ENCODE measurements at regions not wholly inside any gene's neighbourhood (a gene's known extent, or its start where the extent isn't known, plus 50 kb on each side); places are given as distances from the start of the nearest gene placed in this dataset.
"Not testable (repeated sequence)": the region's sequence is repeated elsewhere in the genome, so short reads cannot be mapped to it uniquely, and the experiment has no call there.

DNA sequence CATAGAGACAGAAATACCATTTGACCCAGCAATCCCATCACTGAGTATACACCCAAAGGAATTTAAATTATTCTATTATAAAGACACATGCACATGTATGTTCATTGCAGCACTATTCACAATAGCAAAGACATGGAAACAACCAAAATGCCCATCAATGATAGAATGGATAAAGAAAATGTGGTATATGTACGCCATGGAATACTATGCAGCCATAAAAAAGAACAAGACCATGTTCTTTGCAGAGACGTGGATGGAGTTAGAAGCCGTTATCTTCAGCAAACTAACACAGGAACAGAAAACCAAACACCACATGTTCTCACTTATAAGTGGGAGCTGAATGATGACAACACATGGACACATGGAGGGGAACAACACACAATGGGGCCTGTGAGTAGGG is 444.0 kb downstream of the CD83 start:
- DNase-seq (ENCODE audit: low spot score), result not testable (repeated sequence)

- no peak for DNase-seq (ENCODE audit: low spot score)
These were observed 450.3 kb downstream of the CD83 start for GRCh38 chr6:14567842-14568241.

- no peak for DNase-seq (ENCODE audit: low spot score)
These were observed 451.8 kb downstream of the CD83 start for GRCh38 chr6:14569394-14569793.

DNA sequence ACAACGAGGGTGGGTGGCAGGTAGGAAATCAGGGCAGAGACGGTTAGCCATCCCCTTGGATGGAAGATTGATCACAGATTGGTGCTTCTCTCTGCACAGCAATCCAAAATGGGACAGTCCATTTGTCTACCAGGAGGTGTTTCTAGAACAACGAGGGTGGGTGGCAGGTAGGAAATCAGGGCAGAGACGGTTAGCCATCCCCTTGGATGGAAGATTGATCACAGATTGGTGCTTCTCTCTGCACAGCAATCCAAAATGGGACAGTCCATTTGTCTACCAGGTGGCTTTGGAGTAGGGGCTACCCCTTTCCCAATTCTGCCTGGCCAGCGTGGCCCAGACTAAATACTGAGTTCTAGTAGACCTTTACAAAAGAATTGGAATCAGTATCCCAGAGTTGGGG is 452.3 kb downstream of the CD83 start:
- not testable (repeated sequence) for DNase-seq (ENCODE audit: low spot score)

DNA sequence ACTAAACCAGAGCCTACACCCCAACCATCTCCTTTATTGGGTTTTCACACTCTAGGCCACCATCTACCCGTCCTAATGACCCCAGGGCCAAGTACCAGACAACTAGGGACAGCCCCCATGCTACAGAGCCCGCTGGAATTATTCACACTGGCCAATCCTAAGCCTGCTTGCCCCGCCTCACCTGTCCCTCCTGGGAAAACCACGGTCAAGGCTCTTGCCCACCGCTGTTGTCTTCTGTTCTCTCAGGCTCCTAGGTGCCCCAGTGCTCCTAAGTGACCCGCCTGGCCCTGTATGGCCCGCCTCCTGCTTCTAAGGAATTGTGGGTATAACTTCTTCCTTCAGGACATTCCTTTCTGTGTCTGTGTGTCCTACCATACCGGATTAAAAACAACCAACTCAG is 453.4 kb downstream of the CD83 start:
- DNase-seq (ENCODE audit: low spot score), result no peak

- DNase-seq (ENCODE audit: low spot score), result no peak
These were observed 454.2 kb downstream of the CD83 start for GRCh38 chr6:14571746-14572145.

GRCh38 chr6:14573267-14573666 is 455.7 kb downstream of the CD83 start:
- no peak for DNase-seq (ENCODE audit: low spot score)

DNA sequence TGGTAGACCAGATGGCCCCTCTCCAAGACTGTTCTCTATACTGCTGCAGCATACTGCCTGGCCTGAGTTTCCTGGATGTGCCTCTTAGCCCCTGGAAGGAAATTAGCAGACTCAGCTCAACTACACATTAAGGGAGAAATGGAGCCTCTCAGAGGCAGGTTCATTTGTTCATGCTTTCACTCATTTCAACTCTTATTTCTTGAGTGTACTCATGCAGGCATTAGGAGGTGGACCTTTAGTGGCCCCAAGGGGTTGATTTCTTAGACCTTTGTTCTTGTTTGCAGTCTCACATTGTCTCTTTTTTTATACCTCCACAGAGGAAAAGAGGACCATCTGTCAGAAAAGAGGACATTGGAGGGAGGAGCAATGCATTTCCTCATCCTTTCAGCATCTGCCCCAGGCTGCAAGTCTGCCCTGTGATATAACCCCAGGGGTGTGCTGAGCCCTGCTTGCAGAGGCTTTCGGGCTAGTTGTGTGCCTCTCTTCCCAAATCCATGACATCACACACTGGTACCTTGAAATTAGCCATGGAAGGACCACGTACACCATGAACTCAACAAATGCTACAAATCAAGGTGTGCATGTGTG is 456.2 kb downstream of the CD83 start:
- DNase-seq (ENCODE audit: low spot score), result no peak

DNA sequence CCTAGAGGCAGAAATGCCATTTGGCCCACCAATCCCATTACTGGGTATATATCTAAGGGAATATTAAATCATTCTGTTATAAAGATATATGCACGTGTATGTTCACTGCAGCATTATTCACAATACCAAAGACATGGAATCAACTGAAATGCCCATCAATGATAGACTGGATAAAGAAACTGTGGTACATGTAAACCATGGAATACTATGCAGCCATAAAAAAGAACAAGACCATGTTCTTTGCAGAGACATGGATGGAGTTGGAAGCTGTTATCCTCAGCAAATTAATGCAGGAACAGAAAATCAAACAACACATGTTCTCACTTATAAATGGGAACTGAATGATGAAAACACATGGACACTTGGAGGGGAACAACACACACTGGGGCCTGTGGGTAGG is 458.4 kb downstream of the CD83 start:
- DNase-seq (ENCODE audit: low spot score), result no peak

- no peak for DNase-seq (ENCODE audit: low spot score)
These were observed 461.4 kb downstream of the CD83 start for GRCh38 chr6:14578994-14579393.

- DNase-seq (ENCODE audit: low spot score), result no peak
These were observed 465.2 kb downstream of the CD83 start for GRCh38 chr6:14582749-14583148.

DNA sequence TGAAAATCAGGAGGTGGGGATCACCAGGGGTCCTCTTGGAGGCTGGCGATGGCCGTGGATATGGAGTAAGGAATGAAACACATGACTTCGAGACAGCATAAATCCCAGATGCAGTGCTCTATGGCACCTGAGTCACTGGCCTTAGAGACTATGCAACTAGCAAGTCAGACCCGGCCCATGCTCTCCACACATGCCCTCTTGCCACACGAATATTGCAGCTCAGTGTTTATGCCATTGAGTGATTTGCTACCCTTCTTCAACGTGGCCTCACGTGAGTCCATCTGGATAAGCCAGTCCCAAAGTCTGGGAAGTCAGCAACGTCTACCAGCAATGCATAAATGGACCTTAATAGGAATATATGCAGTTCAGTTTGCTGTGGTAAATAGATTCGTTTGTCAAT is 466.3 kb downstream of the CD83 start:
- no peak for DNase-seq (ENCODE audit: low spot score)

DNA sequence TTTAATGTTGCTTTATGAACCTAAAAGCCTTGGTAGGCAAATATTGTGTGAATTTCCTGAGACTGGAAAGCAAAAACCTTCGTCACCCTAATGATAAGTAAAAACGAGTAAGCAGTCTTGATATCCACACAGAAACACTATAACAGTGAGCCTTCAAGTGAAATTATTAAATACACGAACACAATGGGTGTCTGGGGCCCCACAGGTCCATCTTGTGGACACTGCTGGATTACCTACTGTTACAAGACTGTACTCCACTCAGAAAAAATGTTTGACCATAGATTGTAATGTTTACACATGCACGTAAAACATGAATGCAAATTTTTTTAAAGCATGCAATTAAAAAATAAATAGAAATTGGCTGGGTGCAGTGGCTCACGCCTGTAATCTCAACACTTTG is 466.9 kb downstream of the CD83 start:
- DNase-seq (ENCODE audit: low spot score), result no peak

DNA sequence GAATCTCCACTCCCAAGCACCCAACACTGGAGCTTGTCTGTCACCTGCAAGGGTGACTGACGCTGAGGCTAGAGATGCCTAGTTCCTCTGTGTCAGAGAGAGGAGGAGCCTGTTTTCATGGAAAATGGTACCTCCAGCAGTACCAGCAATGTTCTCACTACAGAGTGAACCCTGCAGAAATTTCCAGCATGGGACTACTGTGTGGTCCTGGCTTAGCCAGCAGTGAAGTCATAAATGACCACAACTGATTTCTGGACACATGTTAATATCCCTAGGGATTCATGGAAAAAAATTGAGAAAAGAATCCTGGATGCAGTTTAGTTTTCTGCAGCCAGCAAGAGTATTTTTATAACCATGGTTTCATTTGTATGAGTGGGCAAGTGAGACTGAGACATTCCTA is 468.1 kb downstream of the CD83 start:
- no peak for DNase-seq (ENCODE audit: low spot score)

- no peak for DNase-seq (ENCODE audit: low spot score)
These were observed 471.6 kb downstream of the CD83 start for GRCh38 chr6:14589175-14589574.

- DNase-seq (ENCODE audit: low spot score), result no peak
These were observed 473.0 kb downstream of the CD83 start for GRCh38 chr6:14590586-14590985.

GRCh38 chr6:14591998-14592397 is 474.4 kb downstream of the CD83 start:
- no peak for DNase-seq (ENCODE audit: low spot score)

DNA sequence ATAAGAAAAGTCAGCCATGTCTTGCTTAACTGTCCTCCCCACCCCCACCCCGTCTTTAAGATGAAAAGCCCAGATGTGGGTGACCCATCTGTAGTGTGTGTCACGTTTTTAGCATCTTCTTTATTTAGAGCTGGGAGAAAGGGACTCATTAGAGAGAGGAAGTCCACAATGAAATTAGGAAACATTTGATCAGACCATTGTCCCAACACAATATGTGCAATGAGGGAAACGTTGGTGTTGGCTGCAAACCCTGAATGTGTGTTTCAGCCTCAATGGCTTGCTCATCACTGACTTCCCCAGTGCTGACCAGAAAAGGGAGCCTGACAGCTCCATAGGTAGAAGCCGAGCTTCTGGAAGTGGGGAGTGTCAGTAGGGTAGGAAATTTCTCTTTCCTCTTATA is 475.7 kb downstream of the CD83 start:
- DNase-seq (ENCODE audit: low spot score), result no peak

- no peak for DNase-seq (ENCODE audit: low spot score)
These were observed 478.2 kb downstream of the CD83 start for GRCh38 chr6:14595751-14596150.

DNA sequence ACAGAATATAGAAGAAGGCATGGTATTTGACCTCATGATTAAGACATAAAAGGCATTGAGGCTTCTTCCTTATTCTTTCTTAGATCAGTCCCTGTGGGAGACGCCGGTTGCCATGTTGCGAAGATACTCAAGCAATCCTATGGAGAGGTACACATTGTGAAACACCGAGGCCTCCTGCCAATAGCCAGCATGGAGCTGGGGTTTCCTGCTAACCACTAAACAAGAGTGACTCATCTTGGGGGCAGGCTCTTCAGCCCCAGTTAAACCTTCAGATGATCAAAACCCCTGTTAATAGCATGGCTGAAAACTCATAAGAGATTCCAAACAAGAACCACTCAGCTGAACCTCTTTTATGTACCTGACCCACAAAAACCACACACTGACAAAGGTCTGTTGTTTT is 478.8 kb downstream of the CD83 start:
- DNase-seq (ENCODE audit: low spot score), result no peak

DNA sequence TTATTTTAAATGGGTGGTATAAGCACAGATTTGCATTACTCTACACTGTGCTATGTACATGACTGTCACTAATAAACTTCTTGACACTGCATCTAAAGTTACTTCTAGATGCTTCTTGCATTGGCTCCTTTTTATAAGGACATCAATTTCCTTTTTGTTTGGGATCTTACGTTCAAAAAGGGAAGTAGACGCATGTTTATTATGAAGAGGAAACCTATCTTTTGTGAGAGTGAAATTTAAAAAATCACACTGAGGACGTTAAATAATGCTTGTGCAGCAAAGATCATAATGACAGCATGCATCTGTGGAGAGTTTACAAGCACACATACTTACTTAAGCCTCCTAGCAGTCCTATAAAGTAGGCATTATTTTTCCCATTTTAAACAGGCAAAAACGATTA is 479.5 kb downstream of the CD83 start:
- DNase-seq (ENCODE audit: low spot score), result no peak

DNA sequence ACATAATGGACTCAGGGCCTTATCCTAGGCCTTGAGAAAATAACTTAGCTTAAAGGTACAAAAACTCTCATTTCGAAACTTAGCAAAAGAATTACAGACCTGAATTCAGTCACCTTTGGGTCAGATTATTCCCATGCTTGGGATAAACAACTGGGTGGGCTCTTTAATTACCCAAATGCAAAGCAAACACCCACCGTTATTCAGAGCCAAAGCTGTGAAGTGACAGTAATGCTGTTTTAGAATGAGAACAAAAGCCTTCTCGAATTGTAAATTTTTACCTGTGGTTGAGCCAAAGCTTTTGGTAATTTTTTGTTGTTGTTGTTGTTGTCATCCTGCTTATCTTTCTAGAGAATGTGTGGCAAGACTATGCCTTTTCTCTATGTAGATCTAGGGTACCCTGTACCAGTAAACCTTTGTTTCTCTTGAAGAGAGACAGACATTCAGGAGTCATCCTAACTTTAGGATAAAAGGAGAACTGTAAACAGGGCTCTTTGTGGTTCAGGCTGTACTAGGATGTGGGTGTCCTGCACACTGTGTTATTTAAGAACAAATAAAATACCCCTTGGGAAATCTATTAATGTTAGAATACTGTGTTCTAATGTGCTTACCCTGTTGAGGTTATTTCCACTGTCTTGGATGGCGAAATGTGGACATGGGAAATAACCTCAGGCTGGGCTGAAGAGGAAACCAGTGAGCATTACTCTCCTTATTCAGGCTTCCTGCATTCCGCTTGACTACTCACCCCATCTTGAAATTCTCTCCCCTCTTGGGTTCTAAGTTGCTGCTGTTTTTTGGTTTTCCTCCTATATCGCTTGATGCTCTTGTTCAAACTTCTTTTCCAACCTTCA is 480.7 kb downstream of the CD83 start:
- no peak for DNase-seq (ENCODE audit: low spot score)

- not testable (repeated sequence) for DNase-seq (ENCODE audit: low spot score)
These were observed 482.7 kb downstream of the CD83 start for GRCh38 chr6:14600306-14600705.

GRCh38 chr6:14601490-14601889 is 483.9 kb downstream of the CD83 start:
- no peak for DNase-seq (ENCODE audit: low spot score)

Data from Ammon's horn (tissue), 1 donor.